NCI-H345 (cell line): ENCODE measurements at regions not wholly inside any gene's neighbourhood (a gene's known extent, or its start where the extent isn't known, plus 50 kb on each side); places are given as distances from the start of the nearest gene placed in this dataset.

Experiments
- DNase-seq: peaks from one replicate; lab custom pipeline; 2025; lab: John Stamatoyannopoulos, UW

DNA sequence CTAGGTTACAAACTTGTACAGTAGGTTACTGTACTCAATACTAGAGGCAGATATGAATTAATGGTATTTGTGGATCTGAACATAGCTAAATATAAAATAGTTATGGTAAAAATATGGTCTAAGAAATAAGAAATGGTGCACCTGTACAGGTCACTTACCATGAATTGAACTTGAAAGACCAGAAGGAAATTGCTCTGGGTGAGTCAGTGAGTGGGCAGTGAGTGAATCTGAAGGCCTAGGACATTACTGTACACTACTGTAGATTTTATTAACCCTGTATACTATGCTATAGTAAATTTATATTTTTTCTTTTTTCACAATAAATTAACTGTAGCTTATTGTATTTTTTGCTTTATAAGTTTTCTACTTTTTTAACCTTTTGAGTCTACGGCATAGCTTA lies 1020.4 kb downstream of the CDH18 start:
- no peak for DNase-seq

DNA sequence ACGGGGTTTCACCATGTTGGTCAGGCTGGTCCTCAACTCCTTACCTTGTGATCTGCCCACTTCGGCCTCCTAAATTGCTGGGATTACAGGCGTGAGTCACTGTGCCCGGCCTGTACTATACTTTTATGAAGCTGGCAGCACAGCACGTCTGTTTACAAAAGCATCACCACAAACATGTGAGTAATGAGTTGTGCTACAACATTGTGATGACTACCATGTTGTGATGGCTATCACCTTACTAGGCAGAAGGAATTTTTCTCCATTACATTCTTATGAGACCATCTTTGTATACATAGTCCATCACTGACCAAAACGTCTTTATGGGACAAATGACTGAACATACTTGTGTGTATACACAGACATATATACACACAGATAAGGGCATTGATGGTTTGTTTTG lies 1019.0 kb downstream of the CDH18 start:
- no peak for DNase-seq

DNA sequence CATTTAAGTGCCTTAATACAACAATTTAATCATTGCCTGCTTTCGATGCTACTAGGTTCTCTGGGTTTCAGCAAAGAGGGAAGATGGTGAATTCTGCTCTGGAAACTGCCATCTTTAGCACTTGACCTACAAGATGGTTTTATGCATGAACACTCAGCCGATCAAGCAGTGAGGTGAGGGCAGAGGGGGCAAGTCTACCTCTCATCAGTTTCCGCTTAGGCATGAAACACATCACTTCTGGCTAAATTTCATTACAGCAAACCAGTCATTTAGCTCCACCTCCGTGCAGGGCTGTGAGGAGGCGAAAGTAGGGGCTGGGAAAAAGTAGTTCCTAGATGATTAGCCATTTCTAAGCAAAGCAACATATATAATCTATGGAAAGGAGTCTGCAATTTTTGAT lies 1018.0 kb downstream of the CDH18 start:
- DNase-seq = no peak

DNA sequence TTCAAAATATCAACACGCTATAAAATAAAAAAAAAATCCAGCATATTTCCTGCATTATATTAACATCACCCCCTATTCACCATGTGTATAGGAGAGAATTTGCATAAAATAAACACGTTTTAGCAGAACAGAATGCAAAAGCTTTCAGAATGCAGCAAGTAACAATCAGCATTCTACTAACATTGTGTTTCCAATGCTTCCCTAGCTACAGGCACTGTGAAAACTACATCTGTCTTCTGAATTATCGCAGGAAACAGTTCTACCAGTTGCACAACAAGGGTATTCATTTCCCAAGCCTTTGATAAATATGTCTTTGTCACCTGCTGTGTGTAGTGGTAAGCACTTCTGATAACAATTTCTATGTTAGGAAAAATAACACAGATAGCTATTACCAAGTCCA lies 1015.8 kb downstream of the CDH18 start:
- DNase-seq = no peak

DNA sequence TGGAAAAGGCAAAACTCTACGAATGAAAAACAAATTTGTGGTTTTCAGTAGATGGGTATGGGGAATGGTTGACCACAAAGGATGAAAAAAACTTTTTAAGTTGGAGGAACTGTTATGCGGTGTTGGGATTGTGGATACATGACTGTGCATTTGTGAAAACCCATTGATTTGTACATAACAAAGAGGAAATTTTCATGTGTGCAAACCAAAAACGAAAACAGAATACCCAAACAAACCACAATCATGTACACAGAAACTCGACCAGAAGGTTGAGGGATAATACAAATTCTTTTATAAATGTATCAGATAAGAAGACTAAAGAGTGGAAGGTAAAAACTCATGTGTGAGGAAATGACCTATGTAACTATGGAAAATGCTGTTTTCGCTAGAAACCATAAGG lies 1012.4 kb downstream of the CDH18 start:
- DNase-seq = no peak

DNA sequence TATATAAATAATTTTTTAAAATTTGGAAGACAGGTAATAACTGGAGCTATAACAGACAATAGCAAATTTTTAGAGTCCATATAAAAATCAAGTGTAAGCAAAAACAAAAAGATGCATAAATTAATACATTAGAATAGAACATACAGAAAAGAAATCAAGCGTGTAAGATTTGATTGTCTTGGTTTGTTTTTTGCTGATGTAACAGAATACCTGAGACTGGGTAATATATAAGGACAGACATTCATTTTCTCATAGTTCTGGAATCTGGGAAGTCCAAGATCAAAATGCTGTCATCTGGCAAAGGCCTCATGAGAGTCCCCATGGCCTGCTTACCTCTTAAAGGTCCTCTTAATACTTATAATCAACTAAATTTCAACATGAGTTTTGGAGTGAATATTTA lies 1010.1 kb downstream of the CDH18 start:
- DNase-seq = no peak

DNA sequence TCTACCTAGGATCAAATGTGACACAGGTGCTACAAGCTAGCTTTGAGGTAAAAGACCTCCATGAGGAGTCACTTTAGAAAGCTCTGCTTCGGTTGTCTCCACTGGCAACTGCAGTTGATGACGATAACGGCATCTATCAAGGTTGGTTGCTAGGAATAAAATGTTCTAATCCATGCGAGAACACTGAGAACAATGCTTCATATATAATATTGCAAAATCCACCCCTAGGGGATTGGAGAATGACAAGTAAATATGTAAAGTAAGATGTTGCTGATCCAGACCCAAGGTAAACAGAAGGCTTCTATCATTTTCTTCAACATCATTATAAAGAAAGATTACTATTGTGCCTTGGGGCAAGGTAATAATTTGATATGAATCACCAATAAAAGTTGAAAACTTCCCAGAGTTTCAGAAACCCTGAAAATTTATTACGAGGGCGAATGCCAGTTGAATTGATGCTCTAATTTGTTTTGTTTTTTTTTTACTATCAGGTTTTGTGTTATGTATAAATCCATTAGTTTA lies 1003.4 kb downstream of the CDH18 start:
- no peak for DNase-seq

DNA sequence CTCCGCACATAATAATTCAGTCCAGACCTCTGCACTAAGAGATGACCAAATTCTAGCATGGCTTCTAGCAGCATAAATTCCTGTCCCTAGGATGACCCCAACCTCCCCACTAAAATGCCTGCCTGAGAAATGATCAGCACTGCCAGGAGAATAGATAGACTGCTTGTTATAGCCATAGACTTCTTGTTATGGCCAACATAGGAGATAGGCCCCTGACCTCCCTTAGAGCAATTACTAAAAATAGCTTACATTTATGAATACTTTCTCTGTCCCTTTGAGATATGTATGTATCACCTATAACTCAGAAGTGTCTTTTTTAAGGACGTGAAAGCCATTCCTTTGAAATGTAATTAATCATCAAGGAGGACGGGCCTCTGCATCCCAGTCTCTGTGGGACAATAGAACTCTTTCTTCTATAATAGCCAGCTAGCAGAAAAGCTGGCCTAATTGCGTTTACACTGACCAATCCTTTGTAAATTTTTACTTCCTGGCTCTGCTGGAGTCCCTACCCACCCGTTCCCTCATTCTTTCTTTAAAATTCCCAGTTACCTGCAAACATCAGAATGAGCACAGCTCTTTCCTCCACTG lies 1002.7 kb downstream of the CDH18 start:
- peak; percentile 1 for DNase-seq

DNA sequence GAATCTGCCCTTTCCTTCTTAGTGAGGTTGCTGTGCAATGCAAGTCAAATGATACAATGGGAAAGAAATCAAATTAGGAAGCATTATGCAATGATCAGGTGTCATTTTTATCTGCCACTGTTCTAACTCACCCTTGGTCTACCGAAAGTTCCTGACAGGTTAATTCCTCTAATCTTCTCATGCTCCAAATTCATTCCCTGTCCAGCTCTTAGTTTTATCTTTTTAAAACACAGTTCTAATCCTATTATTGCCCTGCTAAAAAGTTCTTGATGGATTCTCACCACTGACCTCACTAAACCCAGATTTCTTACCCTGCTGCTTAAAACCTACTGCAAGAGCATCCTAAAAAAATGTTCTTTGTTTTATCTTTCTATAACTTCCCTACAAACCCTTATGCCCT lies 1000.9 kb downstream of the CDH18 start:
- no peak for DNase-seq

DNA sequence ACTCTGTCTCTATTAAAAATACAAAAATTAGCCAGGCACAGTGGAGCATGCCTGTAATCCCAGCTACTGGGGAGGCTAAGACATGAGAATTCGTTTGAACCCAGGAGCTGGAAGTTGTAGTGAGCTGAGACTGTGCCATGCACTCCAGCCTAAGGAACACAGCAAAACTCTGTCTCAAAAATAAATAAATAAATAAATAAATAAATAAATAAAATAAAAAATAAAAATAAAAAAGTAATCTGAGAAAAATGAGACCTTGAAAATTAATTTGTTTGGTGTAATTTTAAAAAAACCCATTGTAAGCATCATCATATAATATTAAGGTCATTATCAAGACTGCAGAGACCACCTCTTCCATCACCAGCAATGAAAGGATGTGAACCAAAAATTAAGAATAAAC lies 997.1 kb downstream of the CDH18 start:
- DNase-seq = no peak

DNA sequence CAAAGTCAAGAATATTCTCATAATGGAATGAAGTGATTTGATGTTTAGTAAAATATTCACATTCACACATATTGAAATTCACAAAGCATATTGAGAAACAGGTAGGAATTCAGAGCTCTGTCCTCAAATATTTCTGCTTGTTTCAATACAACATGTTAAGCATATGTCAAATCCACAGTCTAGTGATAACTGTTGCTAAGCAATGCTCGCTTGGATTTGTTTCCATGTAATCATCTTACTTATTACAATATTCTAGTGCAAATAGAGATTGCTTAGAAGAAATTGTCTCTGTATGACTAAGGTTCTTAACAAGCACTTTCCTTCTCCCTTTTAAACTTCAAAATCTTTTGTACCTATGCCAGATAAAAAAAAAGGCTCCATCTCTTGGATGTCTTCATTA lies 995.7 kb downstream of the CDH18 start:
- DNase-seq = no peak

DNA sequence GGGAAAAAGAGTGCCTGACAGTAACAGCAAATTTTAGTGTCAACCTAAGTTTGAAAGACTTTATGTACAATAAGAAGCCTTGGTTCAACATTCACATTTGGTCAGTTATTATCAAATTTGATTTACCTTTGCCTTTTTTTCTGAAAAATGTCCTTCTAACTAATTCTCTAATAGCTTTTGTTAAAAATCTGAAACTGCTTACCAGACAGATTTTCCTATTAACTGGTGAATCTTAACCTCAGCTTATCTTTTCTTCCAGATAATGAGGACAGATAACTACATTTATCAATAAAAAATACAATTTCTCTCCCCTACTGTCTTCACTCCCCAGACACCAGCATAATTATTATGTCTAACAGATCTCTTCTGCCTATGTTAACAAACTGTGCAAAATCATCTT lies 988.5 kb downstream of the CDH18 start:
- DNase-seq = no peak

DNA sequence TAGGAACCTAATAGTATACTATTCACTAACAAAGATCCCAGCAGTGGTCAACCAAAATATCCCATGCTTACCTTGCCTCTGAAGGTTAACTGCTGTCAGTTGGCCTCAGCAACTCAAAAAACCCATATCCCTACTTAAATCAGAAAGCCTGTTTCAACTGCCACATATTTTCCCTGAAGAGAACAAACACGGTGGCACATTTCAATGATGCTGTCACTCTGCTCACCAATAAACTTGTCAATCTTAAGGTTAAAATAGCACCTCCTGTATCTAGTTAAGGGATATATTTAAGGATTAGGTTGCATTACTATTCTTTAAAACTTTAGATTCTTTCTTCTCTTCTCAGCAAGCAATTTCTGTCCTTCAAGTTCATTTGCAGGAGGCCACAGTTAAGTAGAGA lies 986.9 kb downstream of the CDH18 start:
- DNase-seq = no peak

DNA sequence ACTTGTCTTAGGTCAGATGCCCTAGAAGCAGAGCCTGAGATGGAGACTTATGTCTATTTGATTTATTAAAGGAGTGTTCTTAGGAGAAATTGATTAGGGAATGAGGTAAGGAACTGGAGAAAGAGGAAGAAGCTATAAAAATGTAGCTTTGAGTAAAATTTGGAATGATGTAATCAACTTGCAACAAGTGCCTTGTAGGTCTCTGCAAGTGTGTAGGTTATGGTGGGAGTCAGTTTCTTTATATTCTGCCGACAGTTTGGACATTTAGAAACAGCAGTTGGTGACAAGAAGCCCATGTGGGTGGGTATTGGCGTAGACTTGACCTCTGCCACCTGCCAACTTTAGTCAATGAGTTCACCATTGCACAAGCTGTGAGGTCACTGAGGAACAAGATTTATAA lies 986.5 kb downstream of the CDH18 start:
- DNase-seq = no peak

DNA sequence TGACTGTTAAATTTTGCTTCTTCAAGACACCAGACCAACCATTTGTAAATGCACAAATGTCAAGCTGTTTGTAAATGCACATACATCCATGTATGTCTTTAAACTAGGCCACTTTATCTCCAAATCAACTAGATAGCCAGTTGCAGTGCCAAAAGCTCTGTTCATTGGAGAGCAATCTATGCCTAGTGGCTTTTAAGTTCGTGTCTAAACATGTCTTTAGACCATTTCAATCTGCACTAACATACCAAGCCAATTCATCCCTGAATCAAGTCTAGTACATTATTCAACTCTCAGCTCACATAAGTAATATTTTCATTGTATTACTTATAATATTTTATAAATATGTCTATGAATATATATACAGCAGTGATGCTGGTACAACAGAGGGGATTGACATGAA lies 985.9 kb downstream of the CDH18 start:
- no peak for DNase-seq

DNA sequence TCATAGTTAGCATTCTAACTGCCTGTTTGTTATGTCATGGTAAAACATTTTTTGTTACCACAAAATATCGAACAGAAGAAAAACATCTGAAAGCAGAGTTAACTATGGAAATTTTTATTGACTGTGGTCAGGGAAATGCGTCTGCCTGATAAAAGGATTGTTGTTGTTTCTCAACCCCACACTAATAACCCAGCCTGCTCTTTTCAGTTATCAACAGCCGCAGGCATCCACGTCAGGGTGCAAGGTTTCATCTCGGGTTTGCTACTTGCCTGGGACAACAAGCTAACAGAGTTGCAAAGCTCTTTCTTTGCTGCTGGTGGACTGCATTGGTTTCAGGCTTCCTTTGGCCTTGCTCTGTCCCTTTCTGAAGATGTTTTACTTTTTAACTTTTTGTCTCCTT lies 969.2 kb downstream of the CDH18 start:
- DNase-seq = no peak

DNA sequence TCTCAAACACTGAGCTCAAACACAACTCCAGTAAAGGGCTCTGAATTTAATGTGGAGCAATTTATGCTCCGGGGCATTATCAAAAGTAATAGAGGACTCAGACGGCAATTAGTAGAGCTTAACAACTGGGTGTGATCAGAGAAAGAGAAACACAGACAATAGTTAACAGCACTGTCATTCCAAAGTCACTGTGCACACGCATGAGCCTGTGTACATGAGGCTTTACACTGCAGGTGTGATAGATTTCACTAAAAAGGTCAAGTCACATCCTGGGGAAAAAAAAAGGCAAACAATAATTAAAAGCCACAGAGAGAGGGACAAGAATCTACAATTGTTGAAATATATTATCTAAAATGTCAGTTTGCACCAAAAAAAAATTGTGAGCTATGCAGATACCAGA lies 956.5 kb downstream of the CDH18 start:
- DNase-seq = no peak

DNA sequence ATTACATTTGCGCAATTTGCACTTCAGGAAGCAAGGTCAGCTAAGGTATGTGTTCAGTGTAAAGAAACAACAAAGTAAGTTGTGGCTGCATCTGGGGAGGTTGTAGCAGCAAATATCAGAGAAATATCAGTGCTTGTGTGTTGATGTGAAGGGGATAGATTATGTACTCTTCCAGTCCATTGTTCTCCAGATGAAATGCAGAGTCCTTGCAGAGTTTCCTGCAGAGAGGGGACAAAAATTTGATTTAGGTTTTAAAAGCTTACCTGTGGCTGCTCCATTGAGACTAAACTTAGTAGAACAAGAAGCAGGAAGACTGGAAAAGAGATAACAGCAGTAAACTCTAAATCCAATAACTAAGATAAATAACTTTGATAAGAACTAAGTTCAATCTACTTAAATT lies 952.2 kb downstream of the CDH18 start:
- no peak for DNase-seq

DNA sequence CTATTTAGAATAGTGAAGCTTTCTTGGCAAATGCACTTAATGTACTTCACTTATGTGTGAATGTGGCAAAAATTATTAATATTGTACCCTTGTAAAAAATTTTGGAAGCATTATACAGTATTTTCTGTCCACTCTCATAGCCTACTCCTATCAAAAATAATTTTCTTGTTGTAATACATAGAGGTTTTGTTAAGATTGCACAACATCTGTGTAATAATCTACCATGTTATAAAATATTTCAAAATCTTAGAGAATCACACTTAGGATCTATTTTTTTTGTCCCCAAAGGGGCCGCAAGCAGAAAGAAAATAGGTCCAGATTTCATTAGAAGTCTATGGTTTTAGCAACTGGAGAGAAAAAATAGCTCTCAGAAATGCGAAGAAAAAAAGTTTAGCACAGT lies 945.9 kb downstream of the CDH18 start:
- DNase-seq = no peak

DNA sequence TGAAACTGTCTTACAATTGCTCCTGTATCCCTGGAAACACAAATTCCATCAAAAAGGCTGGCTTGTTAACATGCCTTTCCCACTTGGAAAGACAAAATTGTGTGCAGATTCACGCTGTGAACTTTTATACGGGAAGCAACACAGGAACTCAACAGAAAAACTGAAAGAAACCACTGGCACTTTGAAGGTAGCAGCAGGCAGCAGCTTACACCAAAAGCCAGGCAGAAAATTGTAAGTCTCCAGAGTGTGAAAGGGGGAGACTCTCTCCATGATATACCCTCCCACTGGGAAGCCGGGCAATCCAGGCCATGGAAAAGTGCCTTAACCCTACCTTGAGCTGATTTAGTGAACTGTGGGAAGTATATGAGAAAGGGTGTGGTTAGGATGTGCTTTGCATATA lies 943.7 kb downstream of the CDH18 start:
- no peak for DNase-seq

DNA sequence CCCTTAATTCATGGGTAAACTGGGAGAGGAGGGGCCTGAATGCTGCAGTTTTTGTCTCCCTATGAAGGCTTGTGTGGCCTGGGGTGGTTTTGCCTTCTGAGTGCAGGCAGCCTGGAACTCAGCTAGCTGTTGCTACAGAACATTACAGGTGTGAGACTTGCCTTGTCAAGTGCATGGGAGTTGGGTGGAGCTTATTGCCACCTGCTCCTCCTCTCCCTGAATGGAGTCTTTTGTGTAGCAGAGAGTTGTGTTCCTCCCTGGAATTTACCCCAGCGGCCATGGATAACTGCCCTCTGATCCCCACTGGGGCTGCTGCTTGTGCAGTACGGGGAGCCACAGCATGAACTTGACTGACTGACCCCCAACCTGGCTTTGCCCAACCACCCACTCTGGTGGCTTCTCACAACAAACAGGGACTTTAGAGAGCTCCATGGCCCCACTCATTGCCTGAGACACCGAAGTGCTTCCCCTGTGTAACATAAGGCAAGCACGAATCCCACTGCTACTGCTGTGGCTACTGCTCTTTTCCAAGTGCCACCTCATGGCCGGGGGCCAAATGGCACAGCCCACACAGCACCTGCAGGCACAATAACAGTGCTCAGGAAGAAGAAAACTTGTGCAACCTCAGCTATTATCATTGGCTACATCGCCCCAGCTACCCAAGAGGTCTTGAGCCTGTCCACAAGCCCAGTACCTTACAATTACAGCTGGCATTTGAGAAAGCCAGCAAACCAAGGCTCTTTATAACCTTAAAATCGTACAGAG lies 942.9 kb downstream of the CDH18 start:
- DNase-seq = no peak

DNA sequence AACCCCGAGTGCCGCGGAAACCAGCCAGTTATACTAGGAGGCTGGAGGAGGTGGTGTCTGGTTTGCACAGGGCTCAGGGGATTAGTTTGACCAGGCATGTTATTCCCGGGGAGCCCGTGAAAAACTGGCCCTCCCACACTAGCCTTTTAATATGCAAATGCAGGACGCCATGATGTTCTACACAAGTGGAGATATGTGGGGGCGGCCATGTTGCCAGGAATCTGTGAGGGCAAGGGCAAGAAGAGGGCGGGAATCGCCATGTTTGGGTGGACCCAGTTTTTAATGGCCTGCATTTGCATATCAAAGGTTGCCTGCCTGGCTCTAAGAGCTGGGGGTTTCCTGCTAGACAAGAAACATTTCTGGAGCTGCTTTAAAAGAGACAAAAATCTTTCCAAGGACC lies 940.7 kb downstream of the CDH18 start:
- DNase-seq = no peak

DNA sequence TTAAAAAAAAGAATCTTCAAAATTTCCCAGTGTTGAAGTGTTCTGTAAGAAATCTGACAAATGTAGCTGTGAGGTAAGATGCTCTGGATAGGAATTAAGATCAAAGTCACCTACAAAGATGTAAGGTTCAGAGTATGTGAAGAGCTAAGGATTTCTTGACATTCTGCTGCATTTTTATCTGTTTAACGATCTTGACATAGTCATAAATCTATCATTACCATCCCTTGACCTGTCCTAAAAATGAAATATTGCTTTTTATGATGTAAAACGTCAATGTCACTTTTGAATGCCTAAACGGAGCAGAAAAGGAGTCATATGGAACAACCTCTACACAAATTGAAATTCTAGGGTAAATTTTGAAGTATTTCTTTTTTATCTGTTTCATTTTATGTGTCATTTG lies 939.3 kb downstream of the CDH18 start:
- DNase-seq = no peak

DNA sequence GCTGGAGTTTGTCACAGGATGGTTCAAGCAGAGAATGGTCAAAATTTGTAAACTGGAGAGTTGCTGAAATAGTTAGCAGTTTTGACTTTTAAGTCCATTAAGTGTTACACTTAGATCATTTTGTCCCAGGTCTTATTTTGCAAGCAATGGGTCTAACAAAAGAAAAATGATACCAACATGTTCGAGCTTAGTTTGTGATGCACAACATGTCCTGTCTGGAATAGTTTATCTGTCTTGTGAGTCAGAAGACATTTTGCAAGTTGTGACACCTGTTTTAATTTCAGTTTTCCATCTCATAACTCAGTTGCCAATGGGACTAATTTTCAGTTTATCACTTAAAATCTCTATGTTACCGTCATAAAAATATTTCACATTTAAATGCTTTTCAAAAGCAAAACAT lies 929.8 kb downstream of the CDH18 start:
- no peak for DNase-seq
